T1000 (cell line): ENCODE measurements at regions not wholly inside any gene's neighbourhood (a gene's known extent, or its start where the extent isn't known, plus 50 kb on each side); places are given as distances from the start of the nearest gene placed in this dataset.
"Not testable (repeated sequence)": the region's sequence is repeated elsewhere in the genome, so short reads cannot be mapped to it uniquely, and the experiment has no call there.

ENCODE experiments used
- DNase-seq: peaks from one replicate; lab custom pipeline; 2025; ENCODE audit warnings: mixed read lengths; lab: John Stamatoyannopoulos, UW

DNA sequence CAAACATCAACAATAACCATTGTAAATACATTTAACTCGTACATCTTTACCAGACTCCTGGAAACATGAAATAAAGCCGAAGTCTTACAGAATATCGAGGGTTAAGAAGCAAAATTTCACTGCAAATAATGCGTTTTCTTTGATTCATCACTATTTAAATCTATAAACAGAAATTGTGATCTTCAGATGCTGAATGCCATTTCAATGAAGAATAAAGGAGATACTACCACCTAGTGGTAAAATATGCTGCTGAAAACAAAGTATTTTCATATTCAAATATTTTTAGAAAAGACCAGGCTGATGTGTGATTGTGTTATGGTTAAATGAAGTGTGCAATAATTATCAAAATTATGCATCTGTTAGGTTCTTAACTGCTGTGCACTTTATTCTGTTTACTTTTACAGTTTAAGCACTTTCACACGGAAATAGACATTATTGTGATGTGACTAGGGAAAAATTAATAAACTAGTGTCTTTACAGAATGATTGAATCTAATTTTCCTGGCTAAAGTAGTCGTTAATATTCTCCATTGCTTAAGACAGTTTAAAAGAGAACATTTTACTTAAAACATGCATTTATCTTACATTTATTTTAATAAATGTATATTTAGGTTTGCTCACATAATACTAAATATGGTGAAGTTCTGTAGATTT lies 1093.1 kb downstream of the MRPL39 start:
- no peak for DNase-seq

DNA sequence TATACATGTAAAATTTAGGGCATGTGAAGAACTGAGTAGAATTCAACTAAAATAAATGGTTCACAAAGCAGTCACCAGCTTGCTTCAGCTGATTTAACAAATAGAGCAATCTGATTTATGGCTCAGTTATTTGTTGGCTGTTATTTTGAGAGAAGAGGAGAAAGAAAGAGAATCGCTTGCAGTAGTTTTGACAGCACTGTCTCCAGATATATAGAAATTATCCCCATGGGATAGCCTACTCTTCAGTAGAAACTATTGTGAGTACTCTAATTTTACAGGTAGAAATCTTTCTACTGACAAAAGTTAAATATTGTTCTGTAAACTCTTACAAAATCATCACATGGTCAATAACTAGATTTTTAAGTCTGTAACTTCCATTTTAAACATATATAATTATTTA lies 1098.2 kb downstream of the MRPL39 start:
- no peak for DNase-seq

DNA sequence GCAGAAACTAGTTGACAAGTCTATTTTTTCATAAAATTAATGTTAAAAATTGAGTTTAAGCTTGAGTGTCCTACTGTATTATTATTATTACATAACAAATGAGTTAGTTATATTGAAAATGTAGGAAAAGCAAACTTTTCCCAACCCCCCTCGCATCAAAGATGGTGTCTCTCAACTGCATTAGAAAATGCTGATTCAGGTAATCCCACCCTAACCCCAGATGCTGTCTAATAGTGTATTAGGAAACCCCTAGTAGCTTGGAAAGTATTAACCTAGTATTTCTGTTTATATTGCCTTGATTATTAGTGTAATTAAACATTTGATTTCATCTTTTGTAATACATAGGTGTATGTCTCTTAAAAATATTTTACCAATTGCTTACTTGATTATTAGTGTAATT lies 1120.3 kb downstream of the MRPL39 start:
- no peak for DNase-seq

DNA sequence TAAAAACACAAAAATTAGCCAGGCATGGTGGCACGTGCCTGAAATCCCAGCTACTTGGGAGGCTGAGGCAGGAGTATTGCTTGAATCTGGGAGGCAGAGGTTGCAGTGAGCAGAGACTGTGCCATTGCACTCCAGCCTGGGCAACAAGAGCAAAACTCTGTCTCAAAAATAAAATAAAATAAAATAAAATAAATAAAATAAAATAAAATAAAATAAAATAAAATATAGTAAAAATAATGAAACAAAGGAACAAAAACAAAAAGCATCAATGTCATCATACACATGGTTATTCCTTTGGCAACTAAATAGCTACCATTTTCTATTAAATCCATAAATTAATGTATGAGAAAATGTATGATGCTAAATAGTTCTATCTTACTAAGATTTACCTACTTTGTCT lies 1123.9 kb downstream of the MRPL39 start:
- not testable (repeated sequence) for DNase-seq

DNA sequence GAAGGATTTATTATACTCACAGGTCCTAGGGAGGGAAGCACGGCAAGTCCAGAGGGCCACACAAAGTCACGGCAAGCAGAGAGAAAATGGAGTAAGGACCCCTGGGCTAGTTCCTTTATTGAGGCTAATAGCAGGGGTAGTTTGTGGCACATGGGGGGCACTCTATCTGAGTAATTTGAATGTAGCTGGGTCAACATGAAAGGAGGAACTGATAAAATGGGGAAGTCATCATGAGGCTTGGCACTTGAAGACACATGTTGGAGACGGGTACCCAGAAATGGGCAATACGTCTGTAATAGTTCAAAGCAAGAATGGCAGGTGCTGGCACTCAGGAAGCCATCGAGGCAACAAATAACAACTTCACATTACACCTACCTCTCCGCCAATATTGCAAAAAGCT lies 1136.4 kb downstream of the MRPL39 start:
- no peak for DNase-seq

DNA sequence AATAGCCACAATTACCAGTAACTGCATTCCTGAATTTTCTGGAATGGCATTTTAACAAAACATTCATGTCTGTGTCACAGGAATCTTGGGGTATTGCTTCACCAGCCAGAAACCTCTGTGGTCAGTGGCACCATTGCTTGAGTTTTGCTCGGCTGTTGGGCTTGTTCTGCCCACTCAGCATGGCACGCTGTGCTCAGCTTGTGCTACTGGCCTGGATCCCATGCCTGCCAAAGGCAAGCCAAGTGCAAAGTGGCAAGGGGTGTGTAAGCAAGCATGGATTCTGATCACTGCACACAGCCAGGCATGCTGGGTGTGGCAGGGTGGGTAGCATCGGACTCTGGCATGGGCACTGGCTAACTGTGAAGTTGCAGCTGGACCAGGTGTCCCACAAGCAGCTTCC lies 1150.9 kb downstream of the MRPL39 start:
- DNase-seq: no peak

DNA sequence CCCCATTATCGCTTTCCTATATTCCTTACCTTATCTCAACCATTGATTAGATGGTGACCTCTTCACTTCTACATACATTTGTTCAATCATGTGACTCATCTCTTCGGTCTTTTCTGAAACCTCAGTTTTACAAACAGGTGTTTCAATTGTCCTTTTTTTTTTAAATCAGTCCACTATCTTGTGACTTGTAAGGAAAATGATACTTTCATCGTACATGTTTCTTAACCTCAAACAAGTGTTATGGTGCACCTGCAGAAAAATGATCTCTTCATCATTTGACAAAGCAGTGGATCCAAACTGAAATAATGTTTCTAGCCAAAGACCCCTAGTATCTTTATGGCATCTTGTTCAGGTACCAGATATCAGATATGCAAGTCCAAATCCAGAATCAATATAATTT lies 1157.2 kb downstream of the MRPL39 start:
- no peak for DNase-seq

DNA sequence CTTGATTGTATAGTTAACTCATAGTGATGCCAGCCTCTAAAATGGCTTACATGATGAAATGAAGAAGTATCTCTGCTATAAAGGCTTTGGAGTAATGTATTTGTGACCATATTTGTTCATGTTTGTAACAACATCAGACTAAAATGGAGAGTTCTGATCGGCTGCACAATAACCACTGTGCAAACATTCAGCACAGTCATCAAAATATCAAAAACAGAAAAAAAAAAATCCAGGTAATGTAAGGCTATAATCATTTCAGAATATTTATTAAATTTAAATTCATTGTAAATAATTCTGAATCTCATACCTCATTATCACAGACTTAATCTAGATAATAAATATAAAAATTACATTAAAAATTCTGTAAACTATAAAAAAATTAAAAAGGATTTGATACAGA lies 1161.8 kb downstream of the MRPL39 start:
- no peak for DNase-seq

DNA sequence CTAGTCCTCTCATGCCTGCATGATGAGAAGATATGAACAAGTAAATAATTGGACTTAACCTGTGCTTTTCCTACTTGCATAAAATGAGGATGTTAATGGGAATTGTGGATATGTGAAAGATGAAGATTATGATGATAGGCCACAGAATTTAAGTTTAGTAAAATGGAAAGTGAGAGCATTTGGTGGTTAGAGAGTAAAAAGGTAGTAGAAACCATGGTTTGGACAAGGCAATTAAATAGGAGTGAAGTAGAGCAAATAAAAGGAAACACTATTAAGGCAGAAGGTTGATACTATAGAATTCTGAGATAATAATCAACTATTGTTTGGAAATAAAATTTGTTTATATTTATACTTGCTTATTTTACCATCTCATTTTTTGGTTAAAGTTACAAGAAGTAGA lies 1162.5 kb downstream of the MRPL39 start:
- DNase-seq: no peak

DNA sequence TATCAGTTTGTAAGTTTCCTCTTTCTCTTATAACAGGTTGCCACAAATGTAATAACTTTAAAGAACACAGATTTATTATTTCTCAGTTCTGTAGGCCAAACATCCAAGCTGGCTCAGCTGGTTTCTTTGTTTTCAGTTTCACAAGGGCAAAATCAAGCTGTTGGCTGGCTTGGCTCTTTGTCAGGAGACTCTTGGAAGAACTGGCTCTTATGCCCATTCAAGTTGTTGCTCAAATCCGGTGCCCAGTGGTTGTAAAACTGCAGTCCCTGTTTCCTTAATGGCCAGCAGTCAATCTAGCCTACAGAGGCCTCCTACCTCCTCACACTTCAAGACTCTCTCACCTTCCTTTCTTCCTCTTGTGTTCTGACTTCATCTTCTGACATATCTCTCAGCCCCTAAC lies 1171.0 kb downstream of the MRPL39 start:
- no peak for DNase-seq

DNA sequence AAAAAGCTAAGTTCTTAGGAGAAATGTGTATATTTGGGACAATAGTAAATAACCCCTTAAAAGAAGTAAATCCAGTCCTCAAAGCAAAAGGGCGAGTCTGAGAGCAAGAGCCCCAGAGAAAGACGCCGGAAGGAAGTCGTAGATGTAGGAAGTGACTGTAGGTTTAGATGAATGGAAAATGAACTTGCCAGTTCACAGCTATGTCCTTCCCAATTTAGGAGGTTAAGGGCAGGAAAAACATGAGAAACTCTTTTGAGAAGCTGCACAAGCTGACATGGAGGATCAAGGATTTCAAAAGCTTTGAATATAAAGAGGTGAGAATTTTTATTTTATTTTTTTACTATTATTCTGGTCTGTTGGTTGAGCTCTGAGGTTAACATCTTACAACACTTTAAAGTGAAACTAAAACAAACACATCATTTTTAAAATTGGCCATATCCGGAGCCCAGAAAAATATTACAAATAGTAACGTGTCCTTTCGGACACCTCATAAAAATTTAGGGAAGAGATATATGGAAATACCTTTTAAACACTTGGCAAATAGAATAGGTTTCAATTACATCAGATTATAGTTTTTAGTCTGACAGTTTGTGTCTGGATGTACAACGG lies 1178.6 kb downstream of the MRPL39 start:
- DNase-seq: no peak

DNA sequence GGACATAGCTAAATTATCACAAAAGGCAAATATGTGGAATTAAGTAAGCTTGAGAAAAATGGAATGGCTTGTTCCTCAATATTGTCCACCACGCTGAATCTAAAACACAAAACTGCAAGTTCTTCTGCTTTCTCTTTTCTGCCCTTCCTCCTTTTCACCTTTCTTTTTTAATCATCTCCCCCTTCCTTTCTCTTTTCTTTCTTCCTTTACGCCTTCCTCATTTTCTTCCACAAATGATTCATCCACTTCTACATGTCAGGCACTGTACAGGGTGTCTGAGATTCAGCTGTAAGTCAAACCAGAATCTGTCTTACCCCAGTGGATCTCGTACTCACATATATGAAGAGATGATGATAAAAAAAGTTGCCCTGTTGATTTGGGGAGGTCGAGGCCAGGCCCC lies 1182.5 kb downstream of the MRPL39 start:
- DNase-seq: no peak

DNA sequence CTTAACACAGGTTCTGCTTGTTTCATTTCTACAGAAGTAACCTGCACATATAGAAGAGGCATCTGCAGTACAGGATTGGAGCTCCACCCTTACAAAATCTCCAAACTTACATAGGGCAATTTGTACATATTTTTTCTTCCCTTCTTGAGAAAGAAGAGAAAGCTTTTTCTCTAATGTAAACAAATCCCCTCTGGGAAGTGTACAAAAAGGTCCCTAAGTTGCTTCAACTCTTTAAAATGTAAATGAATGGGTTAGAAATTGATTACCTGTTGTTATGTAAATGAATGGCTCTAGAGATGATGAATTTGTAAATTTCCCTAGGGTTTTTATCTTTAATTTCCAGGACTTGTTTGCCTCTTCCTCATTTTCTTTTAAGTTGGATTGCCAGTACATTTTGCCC lies 1183.7 kb downstream of the MRPL39 start:
- no peak for DNase-seq

DNA sequence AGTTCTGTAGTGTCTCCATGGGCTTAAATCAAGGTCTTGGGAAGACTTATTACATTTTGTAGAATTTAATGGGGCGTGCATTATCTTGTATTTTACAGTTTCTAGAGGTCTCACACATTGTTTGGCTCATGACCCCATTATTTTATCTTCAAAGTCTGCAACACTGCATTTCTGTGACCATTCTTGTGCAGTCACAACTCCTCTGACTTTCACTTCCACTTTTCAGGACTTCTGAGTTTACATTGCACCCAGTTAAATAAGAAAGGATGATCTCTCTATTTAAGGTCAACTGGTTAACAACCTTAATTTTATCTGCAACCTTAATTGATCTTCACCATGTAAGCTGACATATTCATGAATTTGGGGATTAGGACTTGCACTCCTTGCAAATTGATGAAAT lies 1186.6 kb downstream of the MRPL39 start:
- no peak for DNase-seq

DNA sequence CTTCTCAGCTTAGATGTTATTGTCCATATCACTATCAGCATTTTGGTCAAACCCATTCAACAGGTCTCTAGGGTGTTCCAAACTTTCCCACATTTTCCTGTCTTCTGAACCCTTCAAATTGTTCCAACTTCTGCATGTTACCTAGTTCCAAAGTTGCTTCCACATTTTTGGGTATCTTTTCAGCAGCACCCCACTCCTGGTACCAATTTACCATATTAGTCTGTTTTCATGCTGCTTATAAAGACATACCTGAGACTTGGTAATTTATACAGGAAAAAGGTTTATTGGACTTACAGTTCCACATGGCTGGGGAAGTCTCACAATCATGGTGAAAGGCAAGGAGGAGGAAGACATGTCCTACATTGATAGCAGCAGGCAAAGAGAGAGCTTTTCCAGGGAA lies 1187.6 kb downstream of the MRPL39 start:
- not testable (repeated sequence) for DNase-seq

DNA sequence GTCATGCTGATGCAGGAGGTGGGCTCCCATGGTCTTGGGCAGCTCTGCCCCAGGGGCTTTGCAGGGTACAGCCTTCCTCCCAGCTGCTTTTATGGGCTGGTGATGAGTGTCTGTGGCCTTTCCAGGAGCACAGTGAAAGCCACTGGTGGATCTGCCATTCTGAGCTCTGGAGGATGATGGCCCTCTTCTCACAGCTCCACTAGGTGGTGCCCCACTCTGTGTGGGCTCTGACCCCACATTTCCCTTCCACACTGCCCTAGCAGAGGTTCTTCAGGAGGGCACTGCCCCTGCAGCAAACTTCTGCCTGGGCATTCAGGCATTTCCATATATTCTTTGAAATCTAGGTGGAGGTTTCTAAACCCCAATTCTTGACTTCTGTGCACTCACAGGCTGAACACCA lies 1188.6 kb downstream of the MRPL39 start:
- no peak for DNase-seq

DNA sequence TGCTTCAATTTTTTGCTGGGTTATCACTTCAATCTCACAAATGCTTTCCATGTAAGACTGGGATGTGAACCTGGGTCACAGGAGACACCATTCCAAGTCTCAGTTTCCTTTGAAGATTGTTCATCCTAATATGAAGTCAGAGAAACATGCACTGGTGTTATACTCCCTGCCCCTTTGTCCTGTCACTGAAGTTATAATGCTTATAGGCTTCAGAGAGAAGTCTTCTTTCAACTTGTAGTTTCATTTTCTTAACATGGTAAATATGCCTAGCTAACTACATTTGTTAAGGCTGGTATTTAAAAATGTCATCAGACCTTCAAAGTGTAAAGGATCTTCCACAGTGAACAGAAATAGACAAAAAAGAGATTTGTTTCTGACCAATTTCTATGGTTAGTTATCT lies 1195.9 kb downstream of the MRPL39 start:
- DNase-seq: no peak

DNA sequence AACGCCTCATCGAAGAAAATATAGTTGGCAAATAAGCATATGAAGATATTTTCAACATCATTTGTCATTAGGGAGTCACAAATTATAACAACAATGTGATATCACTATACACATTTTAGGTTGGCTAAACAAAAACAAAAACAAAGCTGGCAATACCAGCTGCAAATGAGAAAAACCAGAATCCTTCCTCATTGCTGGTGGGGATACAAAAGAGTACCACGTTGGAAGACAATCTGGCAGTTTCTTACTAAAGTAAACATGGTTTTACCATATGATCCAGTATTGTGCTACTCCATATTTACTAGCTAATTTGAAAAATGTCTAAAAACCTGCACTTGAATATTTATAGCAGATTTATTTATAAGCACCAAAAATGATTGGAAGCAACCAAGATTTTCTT lies 1204.1 kb downstream of the MRPL39 start:
- no peak for DNase-seq

DNA sequence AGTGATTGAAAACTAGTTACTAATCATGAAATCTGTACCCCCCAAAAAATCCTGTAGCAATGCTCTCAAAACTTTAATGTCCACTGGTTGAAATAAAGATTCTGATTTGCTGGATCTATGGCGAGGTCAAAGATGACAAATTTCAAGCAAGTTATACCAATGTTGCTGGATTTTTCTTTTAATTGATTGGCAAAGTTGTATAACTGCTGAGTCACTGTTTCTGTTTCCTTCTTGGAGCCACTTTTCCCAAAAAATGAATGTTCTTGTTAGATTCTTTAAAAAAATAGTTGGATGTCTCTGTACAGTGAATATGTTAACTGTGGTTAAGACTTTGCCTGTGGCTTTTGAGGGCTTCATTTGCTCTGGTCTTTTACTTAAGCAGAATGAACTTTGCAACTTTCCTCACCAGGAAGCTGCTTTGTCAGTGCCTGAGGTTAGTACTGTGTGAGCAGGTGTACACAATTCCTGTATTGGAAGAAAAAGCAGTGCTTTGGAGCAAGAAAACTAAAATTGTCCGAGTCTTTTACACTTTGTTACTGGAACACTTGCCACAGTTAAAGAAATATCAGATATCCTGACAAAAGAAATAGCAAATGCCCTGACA lies 1211.9 kb downstream of the MRPL39 start:
- no peak for DNase-seq

DNA sequence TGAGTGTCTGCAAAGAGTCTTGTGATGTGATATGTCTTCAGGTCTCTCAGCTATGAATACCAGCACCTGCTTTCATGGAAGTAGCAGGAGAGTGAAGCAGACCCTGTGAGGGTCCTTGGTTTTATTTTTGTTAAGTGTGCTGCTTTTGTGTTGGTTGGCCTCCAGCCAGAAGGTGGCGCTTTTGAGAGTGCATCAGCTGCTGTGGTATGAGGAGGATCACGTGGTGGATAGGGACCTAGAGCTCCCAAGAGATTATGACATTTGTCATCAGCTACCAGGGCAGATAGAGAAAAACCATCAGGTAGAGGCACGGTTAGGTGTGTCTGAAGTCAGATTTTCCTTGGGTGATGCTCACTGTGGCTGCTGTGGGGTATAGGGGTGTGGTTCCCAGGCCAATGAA lies 1232.1 kb downstream of the MRPL39 start:
- no peak for DNase-seq

DNA sequence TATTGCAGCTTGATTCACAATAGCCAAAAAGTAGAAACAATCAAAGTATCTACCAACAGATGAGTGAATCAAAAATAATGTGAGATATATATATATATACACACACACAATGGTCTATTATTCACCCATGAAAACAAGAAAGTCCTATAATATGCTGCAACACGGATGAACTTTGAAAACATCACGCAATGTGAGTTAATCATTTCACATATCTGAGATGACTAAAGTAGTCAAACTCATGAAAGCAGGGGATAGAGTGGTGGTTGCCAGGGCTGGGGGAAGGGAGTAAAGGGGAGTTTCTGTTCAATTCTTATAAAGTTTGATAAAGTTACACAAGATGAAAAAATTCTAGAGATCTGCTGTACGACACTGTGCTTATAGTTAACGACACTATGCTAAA lies 1234.8 kb downstream of the MRPL39 start:
- no peak for DNase-seq

DNA sequence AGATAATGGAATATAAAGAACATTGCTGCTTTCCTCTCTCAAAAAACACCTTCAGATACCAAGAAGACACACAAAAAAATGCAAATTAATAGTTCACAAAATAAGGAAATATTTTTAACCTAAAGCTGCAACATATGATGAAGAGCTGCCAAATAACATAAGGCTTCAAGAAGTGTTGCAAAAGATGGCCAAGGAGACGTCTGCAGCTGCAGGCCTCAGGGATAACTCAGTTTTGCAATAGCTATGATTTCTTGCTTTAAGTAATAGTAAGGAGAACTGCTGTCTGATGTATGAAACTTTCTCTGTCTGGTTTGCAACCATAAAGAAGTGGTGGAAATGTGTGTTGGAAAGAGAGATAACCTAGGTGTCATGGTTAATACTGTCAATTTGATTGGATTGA lies 1237.5 kb downstream of the MRPL39 start:
- DNase-seq: no peak

DNA sequence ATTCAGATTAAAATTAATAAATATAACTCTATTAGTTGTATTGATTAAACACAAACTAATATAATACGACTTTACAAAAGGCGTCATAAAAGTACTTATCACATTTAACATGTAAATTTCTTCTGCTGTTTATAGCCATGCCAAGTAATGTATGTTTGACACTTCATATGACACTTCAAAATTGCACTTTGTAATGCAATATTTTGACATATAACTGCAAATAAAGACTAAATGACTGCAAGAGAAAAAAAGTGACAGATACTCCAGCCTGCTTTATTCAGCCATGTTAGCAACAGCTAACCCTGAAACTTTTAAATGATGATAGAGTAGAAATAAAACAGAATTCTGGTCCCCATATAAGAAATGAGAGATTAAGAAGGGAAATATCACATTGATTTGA lies 1238.0 kb downstream of the MRPL39 start:
- DNase-seq: no peak

DNA sequence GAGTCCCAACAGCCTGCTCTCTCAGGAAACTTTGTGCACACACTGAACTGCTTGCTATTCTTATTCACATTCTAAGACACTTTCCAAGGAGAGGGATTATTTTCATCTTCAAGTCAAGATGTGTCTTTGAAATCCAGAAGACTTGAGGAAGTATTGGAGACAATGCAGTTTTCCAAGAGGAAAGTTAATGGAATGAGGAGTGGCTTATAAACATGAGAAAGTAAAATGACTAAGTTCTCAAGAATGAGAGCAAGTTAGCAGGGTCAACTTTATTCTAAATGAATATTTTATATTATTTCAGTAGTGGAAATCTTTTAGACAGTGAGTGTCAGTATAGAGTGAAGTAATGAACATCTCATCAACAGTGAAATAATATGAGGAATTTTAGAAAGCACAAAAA lies 1239.3 kb downstream of the MRPL39 start:
- DNase-seq: no peak
